HG02571 (cell line): ENCODE measurements at regions not wholly inside any gene's neighbourhood (a gene's known extent, or its start where the extent isn't known, plus 50 kb on each side); places are given as distances from the start of the nearest gene placed in this dataset.
"Not testable (repeated sequence)": the region's sequence is repeated elsewhere in the genome, so short reads cannot be mapped to it uniquely, and the experiment has no call there.

Experiments used
- ATAC-seq: cut with Tn5 transposase; IDR thresholded peaks from one replicate; pipeline ENCODE4 v1.9.1; 2021; ENCODE audit warnings: mild to moderate bottlenecking, moderate library complexity; ENCODE audit not compliant: unreplicated experiment

DNA sequence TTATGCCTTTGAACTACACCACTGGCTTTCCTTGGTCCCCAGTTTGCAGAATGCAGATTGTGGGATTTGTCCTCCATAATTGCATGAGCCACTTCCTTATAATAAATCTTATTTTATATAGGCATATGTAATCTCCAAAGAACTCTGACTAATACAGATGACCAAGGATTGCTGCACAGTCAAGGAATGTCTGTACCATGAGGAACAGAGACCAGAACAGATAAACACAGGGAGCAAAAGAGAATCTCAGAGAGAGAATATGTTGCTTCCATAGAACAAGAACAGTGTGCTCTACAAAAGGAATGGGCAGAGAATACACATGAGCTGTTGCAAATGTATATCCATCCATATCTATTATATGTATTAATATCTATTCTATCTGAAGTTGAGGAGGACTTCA lies 111.1 kb downstream of the ADRA2C start:
- ATAC-seq, result no peak

GRCh38 chr4:3877868-3878267 lies 111.7 kb downstream of the ADRA2C start:
- ATAC-seq, result no peak

DNA sequence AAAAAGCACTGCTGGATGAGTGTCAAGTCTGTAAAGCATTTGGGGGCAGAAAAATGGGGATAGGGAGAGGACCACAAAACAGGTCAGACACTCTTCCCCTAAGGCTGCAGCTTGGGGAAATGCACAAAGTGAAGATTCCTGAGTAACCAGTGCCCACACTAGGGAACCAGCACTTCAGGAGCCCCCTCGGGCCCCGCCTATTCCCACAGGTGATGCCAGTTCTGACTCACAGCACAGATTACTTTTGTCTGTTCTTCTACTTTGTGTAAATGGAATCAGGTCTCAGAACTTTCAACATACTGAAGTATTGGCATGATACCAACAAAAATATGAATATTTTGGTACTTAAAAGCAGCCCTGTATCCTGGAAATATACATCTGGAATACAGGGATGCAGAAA lies 112.5 kb downstream of the ADRA2C start:
- no peak for ATAC-seq

DNA sequence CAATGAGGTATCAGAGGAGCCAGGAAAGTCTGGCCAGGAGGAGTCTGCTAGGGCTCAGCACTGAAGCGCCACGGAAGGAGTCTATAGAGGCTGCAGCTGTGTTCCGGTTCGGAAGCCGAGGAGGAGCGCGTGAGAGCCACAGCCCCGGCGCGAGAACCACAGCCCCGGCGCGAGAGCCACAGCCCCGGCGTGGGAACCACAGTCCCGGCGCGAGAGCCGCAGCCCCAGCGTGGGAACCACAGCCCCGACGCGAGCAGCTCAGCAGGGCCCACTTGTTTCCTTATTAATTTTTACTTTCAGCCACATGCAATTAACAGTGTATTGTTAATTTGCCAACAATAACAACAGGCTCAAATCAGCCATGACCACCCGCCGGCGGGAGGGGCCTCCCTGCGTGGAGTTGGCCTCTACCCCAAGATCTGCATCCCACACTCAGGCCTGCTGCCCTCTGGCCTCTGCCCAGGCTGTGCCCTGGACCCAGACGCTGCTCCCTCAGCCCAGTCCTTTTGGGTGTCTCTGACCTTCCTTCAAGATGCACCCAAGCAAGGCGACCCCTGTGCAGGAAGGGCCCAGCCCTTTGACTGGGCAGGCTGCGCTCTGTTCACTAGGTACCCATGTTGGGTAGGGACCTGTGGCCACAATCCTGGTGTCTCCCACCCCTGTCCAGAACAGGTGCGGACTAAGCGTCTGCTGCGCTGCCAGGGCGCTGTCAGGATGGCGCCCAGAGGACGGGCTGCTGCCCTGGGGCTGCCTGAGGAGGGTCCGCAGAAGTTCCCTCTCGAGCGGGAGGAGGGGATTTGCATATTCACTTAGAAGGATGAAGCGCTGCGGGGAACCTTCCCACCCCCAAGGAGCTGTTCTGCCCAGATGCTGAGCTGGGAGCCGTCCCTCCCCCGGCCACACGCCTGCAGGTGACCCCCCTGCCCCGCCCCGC lies 113.8 kb downstream of the ADRA2C start:
- ATAC-seq, result no peak

GRCh38 chr4:3880615-3881120 lies 114.5 kb downstream of the ADRA2C start:
- ATAC-seq, result no peak

DNA sequence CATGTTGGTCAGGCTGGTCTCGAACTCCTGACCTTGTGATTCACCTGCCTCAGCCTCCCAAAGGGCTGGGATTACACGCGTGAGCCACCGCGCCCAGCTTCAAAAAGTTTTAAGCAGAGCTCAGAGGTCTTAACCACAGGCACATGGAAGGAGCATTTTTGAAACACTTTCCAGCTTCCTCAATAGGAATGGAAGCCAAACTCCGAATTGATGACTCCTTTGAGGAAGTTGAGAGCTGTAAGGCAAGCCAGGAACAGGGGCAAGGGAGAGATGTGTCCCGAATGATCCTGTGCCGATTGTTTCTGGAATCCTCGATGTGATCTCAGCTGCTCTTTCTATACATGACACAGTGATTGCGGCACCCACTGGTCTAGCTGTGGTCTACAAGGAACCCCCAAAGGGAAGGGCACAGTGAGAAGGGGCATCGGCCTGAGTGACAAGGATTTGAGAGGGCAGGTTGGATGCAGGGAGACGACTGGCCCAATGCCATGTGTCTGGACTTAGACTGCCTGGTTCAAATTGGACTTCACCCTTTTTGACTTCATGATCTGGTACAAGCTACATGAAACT lies 116.2 kb downstream of the ADRA2C start:
- ATAC-seq, result not testable (repeated sequence)

DNA sequence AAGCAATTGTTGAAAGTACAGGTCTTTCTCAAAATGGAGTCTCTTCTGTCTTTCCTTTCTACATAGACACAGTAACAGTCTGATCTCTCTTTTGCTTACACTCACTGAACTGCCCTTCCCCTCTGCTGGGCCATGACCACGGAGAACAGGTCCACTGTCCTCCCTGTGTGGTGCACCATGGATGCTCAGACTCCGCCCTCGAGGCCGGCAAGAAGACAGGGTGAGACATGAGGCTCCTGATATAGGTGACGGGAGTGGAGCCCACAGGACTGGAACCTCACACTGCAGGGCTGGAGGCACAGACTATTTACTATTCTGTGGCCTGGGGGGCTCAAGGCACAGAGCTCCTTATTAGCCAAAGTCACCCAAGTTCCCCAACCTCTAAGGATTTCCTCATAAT lies 118.1 kb downstream of the ADRA2C start:
- ATAC-seq, result not testable (repeated sequence)

- ATAC-seq, result not testable (repeated sequence)
Observed at GRCh38 chr4:3893590-3893989, 127.4 kb downstream of the ADRA2C start.

GRCh38 chr4:3894086-3894959 lies 128.1 kb downstream of the ADRA2C start:
- ATAC-seq, result not testable (repeated sequence)

DNA sequence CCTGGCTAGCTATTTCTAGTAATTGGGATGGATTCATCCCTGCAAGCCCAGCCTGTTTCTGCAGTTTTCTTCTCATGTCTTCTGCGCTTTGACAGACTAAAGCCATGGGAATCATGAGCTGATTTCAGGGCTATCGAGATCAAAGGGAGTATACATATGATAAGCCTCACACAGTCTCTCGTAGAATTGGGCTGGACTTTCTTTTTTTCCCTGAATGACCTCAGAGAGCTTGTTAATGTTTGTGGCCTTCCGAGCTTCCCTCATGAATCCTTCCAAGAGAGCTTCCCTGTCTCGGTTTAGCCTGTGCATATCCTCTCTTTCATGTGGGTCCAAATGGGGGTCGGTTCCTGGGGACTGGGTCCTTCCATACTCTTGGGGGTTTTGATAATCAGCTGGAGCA lies 130.3 kb downstream of the ADRA2C start:
- no peak for ATAC-seq

- not testable (repeated sequence) for ATAC-seq
Observed at GRCh38 chr4:3896871-3897578, 130.8 kb downstream of the ADRA2C start.

DNA sequence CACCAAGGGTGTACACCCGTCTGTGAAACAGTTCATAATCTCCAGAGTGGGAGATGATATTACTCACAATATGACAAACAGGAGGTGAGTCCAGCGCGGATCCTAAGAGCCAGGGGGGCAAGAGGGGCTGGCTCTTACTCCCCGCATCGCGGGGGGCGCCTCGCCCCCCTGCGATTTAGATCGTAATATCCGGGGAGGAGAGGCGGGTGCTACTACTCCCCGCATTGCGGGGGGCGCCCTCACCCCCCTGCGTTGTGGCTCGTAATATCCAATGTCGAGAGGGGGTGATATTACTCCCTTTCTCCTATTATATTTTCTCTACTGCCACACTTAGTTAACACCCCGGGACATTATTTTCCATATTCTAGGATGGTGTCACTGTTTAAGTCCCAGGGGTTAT lies 131.9 kb downstream of the ADRA2C start:
- no peak for ATAC-seq

GRCh38 chr4:3898928-3899327 lies 132.7 kb downstream of the ADRA2C start:
- ATAC-seq, result not testable (repeated sequence)

DNA sequence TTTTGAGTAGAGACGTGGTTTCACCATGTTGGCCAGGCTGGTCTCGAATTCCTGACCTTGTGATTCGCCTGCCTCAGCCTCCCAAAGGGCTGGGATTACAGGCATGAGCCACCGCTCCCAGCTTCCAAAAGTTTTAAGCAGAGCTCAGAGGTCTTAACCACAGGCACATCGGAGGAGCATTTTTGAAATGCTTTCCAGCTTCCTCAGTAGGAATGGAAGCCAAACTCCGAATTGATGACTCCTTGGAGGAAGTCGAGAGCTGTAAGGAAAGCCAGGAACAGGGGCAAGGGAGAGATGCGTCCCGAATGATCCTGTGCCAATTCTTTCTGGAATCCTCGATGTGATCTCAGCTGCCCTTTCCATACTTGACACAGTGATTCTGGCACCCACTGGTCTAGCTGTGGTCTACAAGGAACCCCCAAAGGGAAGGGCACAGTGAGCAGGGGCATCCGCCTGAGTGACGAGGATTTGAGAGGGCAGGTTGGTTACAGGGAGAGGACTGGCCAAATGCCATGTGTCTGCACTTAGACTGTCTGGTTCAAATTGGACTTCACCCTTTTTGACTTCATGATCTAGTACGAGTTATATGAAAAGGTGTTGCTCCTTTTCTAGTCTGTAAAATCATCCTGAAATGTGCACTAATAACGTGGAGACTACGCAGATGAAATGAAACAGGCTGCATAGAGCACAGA lies 138.2 kb downstream of the ADRA2C start:
- not testable (repeated sequence) for ATAC-seq

DNA sequence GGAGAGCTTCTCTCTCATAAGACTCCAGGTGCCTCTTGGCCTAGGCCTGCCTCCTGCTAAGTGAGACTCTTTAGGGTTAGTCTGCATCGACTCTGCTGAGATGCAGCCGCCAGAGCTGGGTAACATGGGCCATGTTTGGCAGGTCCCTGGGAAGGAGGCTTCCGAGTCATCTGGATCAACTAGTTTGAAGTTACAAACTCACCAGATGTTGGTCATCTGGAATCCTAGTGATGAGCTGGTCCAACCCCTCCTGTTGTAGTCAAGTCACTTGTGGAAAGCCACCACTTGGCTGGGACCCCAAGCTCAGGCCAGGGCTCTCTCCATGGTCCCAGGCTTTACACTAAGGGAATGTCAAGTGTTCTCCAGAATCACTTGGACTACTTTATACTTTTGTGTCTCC lies 143.4 kb downstream of the ADRA2C start:
- ATAC-seq, result not testable (repeated sequence)

GRCh38 chr4:3910161-3910950 lies 144.2 kb downstream of the ADRA2C start:
- not testable (repeated sequence) for ATAC-seq

GRCh38 chr4:3911252-3911856 lies 145.2 kb downstream of the ADRA2C start:
- ATAC-seq, result no peak

- not testable (repeated sequence) for ATAC-seq
Observed at GRCh38 chr4:3914511-3914910, 148.3 kb downstream of the ADRA2C start.

DNA sequence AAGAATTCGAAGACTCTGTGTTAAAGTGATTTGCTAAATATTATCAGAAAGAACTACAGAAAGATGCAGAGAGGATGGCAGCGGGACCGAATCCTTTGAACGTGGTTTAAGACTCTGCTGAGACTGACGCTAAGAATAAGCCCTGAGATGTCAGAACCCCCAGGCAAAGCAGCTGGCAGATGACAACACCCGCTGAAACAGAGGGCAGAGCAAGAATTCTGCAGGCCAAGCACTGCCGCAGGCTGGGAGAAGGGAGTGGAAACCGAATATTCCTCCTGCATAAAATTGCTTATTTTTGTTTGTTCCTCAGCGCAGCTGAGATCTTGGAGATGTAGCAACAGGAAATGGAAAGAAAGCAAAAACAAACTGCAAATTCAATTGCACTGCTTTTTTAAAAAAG lies 153.3 kb downstream of the ADRA2C start:
- ATAC-seq, result not testable (repeated sequence)
